ENCODE measurements at regions not wholly inside any gene's neighbourhood (a gene's known extent, or its start where the extent isn't known, plus 50 kb on each side); places are given as distances from the start of the nearest gene placed in this dataset.

DNA sequence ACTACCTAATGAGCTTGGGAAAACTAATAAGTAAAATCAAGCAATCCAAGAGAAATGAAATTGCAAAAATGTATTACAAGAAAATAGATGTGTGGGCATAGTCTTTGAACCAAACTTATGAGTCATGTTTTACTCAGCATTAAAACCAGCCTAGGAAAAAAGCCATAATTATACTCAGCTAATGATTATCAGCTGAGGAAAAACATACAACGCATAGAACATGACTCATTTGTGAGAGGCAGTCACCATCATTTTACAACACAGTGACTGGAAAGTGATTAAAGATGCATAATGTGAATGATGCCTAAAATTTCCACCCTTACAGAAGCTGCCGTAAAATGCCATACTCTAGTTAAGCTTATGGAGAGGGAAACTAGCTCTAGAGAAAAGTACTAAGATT lies 238.0 kb upstream of the EOMES start:
- H3K27ac ChIP-seq: no peak overlapping the region
- no peak for TF ChIP-seq POLR2A (IDR thresholded peaks at IDR 0.05)
- TF ChIP-seq, protein P1, sequence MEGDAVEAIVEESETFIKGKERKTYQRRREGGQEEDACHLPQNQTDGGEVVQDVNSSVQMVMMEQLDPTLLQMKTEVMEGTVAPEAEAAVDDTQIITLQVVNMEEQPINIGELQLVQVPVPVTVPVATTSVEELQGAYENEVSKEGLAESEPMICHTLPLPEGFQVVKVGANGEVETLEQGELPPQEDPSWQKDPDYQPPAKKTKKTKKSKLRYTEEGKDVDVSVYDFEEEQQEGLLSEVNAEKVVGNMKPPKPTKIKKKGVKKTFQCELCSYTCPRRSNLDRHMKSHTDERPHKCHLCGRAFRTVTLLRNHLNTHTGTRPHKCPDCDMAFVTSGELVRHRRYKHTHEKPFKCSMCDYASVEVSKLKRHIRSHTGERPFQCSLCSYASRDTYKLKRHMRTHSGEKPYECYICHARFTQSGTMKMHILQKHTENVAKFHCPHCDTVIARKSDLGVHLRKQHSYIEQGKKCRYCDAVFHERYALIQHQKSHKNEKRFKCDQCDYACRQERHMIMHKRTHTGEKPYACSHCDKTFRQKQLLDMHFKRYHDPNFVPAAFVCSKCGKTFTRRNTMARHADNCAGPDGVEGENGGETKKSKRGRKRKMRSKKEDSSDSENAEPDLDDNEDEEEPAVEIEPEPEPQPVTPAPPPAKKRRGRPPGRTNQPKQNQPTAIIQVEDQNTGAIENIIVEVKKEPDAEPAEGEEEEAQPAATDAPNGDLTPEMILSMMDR (IDR thresholded peaks at IDR 0.05): no peak
- H3K4me1 ChIP-seq: no peaks in the 10 kb centered on the region
- peaks cover 0 to 9% (median 0%) of the 10 kb centered on the region in 12 donors for H3K9me3 ChIP-seq
- no peak for DNase-seq
- no peaks in the 10 kb centered on the region for H3K27me3 ChIP-seq
- H3K36me3 ChIP-seq: no peaks in the 10 kb centered on the region
- intact Hi-C loops (cut with DNase I): no loop called here
- WGBS, 4 donors: 67 to 77% (median 74%) methylated on average over 2 of the region's 2 CpGs
- ATAC-seq: no peak
- H3K4me3 ChIP-seq: no peak overlapping the region

DNA sequence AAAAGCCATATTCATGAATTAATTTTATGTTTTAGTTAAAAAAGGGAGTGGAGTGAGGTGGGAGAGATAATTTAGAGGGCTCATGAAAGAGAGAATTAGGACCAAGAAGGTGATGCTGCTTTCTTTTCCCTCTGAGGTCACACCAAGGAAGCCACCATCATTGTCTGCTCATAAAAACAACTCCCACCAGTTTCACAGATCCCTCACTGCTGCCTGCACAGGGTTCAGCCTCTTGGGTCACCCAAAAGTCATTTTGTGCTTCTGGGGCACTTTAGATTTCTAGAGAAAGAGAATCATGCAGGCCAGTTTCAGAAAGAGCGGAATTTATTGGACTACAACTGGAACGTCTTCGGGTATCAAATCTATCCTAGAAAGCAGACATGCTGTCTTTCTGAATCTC lies 241.4 kb upstream of the EOMES start:
- no peak for DNase-seq
- WGBS, 4 donors: 91 to 95% (median 93%) methylated on average over 3 of the region's 3 CpGs
- Histone ChIP-seq H3K27ac (no peak overlapping the region), H3K9me3 (peaks cover 0 to under 1% (median 0%) of the 10 kb centered on the region in 12 donors), H3K27me3 (no peaks in the 10 kb centered on the region), H3K4me3 (no peak overlapping the region), H3K36me3 (no peaks in the 10 kb centered on the region), H3K4me1 (no peaks in the 10 kb centered on the region)
- no peak for ATAC-seq
- intact Hi-C loops (cut with DNase I): no loop called here
- TF ChIP-seq, protein P1 (IDR thresholded peaks at IDR 0.05): no peak
- TF ChIP-seq POLR2A (IDR thresholded peaks at IDR 0.05): no peak

DNA sequence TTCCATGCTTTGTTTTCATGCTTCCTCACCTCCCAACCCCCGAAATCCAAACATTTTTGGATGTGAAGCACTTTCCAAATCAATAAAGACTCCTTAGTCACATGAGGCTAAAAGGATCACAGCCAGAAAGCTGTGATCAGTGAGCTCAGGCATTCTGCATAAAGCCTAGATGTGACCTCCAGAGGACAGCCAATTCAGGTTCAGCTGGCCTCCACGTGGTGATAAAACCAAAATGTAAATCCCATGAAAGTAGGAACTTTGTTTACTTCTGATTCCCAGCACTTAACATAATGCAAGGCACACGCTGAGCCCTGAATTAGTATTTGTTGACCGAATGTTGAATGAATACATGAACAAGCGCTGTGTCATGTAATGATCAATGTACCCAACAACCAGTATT lies 249.5 kb upstream of the EOMES start:
- DNase-seq (no peak), ATAC-seq (no peak)
- 57 to 63% (median 61%) methylated on average over 5 of the region's 5 CpGs for WGBS, 4 donors
- TF ChIP-seq POLR2A (IDR thresholded peaks at IDR 0.05): no peak
- TF ChIP-seq, protein P1 (IDR thresholded peaks at IDR 0.05): no peak
- H3K27me3 ChIP-seq: no peaks in the 10 kb centered on the region
- no peaks in the 10 kb centered on the region for H3K36me3 ChIP-seq
- H3K27ac ChIP-seq: no peak overlapping the region
- H3K4me1 ChIP-seq: no peaks in the 10 kb centered on the region
- intact Hi-C loops (cut with DNase I): no loop called here
- H3K4me3 ChIP-seq: no peak overlapping the region
- H3K9me3 ChIP-seq: no peaks in the 10 kb centered on the region

DNA sequence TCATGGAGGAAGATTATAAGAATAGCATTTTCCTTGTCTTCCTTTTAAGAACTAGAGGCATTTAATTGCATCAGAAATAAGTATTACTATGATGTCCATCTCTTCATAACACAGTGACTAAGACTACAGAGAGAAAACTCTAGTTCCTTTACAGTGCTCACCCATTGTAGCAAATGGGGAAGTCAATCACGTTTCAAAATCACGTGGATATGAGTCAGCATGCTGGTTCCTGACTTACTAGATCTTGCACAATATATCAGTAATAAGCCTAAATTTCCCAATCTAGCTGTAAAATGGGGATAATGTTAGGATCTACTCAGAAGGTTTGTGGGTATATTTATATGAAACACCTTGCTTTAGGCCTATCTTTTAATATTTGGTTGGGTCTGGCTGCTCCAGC lies 254.8 kb upstream of the EOMES start:
- no peak for DNase-seq
- Histone ChIP-seq H3K36me3 (no peaks in the 10 kb centered on the region), H3K9me3 (no peaks in the 10 kb centered on the region), H3K27ac (peak overlapping the region in 1 of 12 donors; percentile 58), H3K4me1 (no peaks in the 10 kb centered on the region), H3K4me3 (no peak overlapping the region), H3K27me3 (no peaks in the 10 kb centered on the region)
- ATAC-seq: peak in 1 of 4 donors; percentile 49
- WGBS, 4 donors: 44 to 67% (median 64%) methylated on average over 2 of the region's 2 CpGs
- intact Hi-C loops (cut with DNase I): no loop called here
- TF ChIP-seq, protein P1 (IDR thresholded peaks at IDR 0.05): no peak

All from heart left ventricle (tissue), 16 donors.